Dedifferentiated amniotic fluid mesenchymal stem cell (primary cell): ENCODE measurements at regions not wholly inside any gene's neighbourhood (a gene's known extent, or its start where the extent isn't known, plus 50 kb on each side); places are given as distances from the start of the nearest gene placed in this dataset.

Experiments
- DNase-seq: peaks from one replicate; pipeline ENCODE4 v3.0.0-alpha.2; 2016; ENCODE audit errors: extremely low spot score

GRCh38 chr18:67232991-67233390, 283.5 kb downstream of the DSEL start:
- DNase-seq: no peak

GRCh38 chr18:67232406-67232805, 284.1 kb downstream of the DSEL start:
- DNase-seq: peak; percentile 47

DNA sequence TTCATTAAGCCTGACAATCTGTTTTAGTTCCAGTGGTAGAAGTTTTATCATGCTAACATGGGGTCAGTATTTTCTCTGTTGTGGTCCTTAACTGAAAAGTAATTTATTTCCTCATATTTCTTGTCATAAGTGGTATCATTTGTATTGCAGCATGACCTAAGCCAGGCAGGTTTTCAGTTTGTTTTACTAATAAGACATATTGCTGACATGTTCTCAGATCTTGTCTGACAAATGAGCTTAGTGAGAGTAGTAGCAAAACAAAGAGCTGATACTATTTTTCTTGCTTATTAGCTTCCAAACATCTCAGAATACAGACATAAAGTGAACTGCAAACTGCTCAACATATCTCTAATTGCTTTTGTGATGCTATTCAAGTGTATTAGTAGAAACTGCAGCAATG, 293.6 kb downstream of the DSEL start:
- no peak for DNase-seq

DNA sequence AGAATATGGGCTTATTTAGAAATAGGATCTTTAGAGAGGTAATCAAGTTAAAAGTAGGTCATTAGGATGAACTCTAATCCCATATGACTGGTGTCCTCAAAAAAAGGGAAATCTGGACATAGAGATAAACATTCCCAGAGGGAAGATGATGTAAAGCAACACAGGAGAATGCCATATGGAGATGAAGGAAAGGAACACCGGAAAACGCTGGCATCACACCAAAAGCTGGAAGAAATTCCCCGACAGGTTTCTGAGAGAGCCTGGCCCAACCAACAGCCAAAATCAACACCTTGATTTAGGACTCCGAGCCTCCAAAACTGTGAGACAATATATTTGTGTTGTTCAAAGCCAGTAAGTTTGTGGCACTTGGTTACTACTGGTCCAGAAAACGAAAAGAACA, 296.7 kb downstream of the DSEL start:
- DNase-seq: no peak

DNA sequence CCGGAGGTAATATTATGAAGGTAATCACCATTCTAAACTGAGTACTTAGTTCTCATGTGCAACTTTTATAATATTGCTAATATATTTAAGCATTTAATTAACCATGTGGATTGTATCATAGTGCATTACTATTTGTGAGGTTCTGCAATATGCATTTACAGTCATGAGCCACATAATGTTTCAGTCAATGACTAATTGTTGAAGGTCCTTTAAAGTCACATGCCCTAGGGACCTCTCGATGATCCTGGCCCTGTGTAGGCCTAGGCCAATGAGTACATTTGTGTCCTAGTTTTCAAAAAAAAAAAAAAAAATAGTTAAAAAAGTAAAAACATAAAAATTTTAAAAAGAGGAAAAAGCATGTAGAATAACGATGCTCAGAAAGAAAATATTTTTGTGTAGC, 298.0 kb downstream of the DSEL start:
- no peak for DNase-seq

DNA sequence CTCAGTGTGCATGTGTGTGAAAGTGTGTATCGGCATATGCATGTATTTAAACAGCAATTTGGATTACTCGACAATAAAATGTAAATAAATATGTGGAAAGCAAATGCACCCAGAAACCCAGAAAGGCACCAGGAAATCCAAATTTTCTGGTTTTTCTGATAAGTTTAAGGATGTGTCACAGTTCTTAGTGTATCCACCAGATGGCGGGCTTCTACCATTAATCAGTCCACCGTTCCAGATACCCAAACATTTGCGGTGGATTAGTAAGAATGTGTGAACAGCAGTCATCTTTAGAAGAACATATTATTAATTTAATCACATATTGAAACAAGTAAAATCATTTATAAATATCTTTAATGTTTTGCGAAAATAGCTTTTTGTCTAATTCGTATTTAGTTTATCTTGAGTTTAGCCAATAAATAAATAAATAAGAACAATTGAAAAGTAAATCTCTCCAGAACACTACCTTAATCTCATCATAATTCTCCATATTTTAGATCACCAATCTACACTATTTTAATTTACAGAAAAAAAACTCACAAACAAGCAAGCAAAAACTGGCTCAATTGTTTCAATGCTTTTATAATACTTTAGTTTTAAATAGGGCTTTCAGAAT, 298.9 kb downstream of the DSEL start:
- DNase-seq: peak; percentile 73

DNA sequence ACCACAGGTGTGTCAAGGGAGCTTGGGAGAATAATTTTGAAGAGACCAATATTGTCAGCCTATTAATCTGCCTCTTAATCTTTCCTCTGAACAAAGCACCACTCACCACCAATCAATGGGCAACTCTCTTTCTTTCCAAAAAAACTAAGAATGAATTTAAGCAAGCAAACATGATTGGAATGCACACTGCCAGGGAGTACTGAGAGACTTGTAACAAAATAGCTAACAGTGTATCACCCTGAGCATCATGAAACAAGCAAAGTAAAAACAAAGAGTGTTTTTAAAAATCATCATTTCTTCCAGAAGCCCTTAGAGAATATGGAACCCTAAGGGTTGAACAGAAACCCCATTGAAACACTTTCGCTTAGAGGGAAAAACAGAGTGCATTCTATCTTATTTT, 299.7 kb downstream of the DSEL start:
- peak; percentile 58 for DNase-seq

- DNase-seq: no peak
Measured at GRCh38 chr18:67215686-67216085, 300.8 kb downstream of the DSEL start.

- DNase-seq: no peak
Measured at GRCh38 chr18:67211646-67212045, 304.9 kb downstream of the DSEL start.

DNA sequence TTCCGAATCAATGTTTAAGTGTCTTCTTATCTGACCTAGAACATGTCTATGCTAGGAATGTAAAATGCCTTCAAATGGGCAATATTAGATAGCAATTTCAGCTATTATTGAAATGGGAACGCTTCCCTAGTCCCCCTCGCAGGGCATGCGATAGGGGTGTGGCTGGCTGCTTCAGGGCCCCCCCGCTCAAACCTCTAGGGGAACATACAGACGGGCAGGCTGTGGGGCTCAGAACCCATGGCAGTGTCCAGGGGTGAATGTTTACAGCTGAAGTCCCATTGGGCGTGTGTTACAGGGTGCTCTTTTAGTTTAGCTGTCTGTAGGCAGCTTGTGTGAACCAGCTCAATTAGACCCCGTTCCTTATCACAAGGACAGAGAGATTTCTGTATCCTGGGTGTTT, 315.9 kb downstream of the DSEL start:
- DNase-seq: no peak

GRCh38 chr18:67199993-67200617, 316.4 kb downstream of the DSEL start:
- DNase-seq: peak; percentile 62

- DNase-seq: no peak
Measured at GRCh38 chr18:67194886-67195285, 321.6 kb downstream of the DSEL start.

DNA sequence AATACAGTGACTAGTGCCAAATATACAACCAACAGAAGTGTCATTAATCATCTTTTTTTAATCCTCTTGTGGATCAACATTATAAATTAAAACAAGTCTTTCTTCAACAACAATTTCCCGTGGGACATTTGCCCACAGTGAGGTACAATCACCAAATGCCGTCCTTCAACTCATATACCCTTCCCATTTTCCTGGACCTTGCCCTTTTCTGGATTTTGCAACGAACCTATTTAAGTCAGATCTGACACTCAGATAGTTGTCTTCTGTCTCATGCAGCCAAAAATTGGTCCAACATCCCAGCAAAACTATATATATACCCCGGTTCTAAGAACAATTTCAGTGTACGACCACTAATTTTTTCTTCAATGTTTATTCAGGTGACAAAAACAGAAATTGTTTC, 324.0 kb downstream of the DSEL start:
- DNase-seq: no peak

DNA sequence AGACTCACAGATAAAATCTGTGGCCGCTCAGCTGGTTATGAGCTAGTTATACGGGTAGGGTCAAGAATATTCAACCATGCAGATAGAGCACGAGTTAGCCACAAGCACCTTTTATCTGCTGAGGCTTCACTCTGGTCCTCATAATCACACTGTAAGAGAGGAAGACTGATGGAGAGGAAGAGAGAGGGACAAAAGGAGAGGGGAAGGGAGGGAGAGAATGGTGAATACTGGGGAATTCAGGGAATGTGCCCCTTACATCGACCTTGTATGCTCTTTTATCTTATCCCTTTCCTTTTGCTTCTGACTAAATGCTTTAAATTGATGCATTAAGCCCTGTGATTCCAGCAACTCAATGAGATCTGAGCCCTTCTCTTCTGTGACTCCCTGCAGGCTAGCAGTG, 333.1 kb downstream of the DSEL start:
- DNase-seq: no peak

DNA sequence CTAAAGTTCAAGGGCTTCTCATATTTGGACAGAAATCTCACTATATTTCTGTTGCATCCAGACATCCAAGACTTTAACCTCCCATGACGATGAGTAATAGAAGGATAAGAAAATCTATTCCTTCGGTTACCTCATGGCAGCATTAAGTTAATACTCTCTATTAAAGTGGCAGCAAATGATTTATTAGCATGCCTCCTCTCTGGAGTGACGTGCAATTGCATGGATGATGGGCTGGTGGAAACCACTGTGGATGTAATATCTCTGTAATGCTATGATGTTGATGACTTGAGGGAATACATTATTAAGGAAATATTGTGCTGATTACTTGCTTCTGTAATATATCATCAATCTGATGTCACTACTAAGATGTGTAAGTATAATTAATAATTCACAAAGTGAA, 336.8 kb downstream of the DSEL start:
- DNase-seq: no peak

DNA sequence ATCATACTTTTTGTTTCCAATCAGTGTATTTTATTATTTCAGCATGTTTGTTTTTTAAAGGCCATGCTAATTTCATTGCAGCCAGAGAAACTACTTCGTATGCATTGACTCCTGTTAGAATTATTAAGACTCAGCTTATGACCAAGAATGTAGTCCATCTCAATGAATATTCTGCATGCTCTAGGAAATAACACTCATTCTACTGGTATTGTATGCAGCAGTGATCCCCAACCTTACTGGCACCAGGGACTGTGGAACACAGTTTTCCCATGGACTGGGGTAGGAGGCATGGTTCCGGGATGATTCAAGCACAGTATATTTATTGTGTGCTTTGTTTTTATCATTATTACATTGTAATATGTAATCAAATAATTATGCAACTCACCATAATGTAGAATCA, 356.9 kb downstream of the DSEL start:
- DNase-seq: no peak

DNA sequence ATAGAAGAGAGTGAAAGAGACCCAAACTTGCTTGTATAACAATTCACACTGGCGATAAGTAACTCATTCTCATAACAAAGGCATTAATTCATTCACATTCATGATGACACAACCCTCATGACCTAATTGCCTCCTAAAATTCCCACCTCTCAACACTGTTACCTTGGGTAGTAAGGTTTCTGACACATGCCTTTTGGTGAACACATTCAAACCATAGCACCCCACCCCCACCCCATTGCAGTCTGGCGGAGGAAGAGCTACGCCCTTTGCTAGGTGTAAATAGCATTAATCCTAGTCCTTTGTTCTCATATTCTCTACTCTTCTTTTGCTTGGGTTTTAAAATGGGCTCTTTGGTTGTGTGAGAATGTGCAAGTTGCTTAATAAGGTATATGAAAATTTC, 361.5 kb downstream of the DSEL start:
- no peak for DNase-seq

GRCh38 chr18:67151366-67151765, 365.2 kb downstream of the DSEL start:
- no peak for DNase-seq

GRCh38 chr18:67145586-67146292, 370.8 kb downstream of the DSEL start:
- DNase-seq: no peak

DNA sequence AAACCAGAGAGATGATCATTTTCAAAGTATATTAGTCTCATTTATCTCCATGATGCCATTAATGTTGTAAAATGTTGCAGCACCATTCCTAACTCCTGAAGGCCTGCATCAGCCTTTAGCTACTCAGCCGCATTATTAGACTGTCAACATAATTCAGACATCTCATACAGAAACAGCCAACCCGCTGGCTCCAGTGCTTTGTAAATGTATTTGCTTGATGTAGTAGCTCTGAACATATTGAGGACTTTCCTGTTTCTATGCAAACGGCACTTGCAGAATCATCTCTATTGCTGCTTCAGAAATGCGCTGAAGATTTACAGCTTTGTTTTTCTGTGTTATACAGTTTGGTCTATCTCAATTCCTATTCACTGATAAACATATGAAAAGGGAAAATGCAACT, 372.2 kb downstream of the DSEL start:
- no peak for DNase-seq

DNA sequence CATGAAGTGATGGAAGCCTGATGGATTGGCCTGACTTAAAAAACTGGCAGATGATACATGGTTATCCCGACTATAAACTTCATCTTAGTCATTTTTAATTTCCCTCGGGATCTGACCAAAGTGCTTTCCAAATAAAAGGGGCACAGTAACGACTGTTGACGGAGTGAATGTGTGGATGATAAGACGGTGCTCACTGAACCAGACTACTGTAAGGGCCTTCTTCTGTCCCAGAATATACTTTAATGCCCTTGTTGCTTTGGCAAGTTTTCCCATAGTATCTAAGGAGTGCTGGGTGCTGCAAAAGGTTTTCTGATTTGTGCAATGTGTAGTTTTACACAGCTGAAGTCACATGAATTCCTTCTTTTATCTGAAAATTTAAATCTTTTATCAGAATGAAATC, 373.5 kb downstream of the DSEL start:
- no peak for DNase-seq

DNA sequence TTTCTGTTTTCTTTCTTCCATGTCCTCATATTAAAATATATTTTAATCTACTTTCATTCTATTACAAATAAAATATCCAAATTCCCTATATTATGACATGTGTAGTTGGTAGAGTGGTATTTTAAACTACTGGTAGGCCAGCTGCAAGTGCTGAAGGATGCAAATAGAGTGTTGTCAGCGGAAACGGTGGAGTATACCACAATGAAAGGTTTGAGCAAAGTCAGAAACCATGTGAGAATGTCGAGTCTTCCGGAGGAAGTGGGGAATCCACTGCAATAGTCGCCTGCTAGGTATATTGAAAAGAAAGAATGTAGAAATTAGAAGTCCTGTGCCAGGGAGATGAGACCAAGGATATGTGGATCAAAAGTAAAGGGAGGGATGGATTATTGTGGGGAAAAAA, 373.9 kb downstream of the DSEL start:
- no peak for DNase-seq

GRCh38 chr18:67140495-67140894, 376.0 kb downstream of the DSEL start:
- DNase-seq: no peak
